NB4 (cell line): ENCODE measurements at regions not wholly inside any gene's neighbourhood (a gene's known extent, or its start where the extent isn't known, plus 50 kb on each side); places are given as distances from the start of the nearest gene placed in this dataset.

Experiments used
- MYC ChIP-seq: IDR thresholded peaks from 2 replicates; pipeline ENCODE4 v1.6.1; 2011; ENCODE audit warnings: low read depth, low read length
- POLR2A ChIP-seq: IDR thresholded peaks from 2 replicates; pipeline ENCODE4 v1.6.1; 2011; ENCODE audit warnings: mild to moderate bottlenecking; ENCODE audit not compliant: insufficient read length; ENCODE audit errors: extremely low read depth

DNA sequence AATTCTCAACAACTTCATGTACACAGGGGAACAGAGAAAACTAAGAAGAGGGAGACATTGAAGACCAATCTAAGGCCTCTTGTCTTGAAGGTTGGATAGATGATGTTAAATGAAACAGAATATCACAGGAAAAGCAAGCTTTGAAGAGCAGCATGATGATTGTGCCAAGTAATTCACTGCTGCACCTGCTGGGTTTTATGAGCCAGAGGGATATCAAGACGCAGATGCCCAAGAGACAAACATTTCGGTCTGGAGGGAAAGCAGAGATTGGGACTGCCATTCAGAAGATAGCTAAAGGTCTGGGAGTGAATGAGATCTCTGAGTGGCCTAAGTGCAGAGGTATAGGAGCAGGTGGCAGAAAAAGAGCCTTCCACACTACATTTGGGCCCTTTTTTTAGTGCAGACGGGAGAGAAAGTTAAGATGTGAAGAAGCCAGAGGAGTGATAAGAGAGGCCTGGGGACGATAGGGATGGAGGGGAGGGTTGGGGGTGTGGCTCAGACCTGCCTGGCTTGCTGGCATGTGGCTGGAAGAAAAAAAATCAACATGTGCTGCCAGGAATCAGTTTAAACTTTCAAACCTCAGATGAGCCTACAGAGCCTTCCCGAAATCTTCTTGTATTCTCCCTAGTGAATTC is 200.6 kb downstream of the AEBP2 start:
- TF ChIP-seq MYC, result no peak
- TF ChIP-seq POLR2A, result no peak
